Endothelial cell of umbilical vein (primary cell): ENCODE measurements at regions not wholly inside any gene's neighbourhood (a gene's known extent, or its start where the extent isn't known, plus 50 kb on each side); places are given as distances from the start of the nearest gene placed in this dataset.

Experiments
- BruUV-seq: library from RNA; stranded (reverse); fragments of 400-500 nt; replicated peaks from 2 replicates; lab custom pipeline; 2021; lab: Mats Ljungman, UMichigan
- CTCF ChIA-PET: fragments of 300-600, 350-600 bp; sonication (Branson Sonifier 250); formaldehyde crosslinking; loops from one replicate; lab custom pipeline; 2021; ENCODE audit warnings: antibody characterized with exemption, inconsistent platforms; lab: Charles Lee
- POLR2A ChIA-PET: fragments of 300-600, 350-600 bp; sonication (Branson Sonifier 250); formaldehyde crosslinking; loops from one replicate; lab custom pipeline; 2021; ENCODE audit warnings: antibody characterized with exemption, inconsistent platforms; lab: Charles Lee
- DNase-seq: peaks from one replicate; pipeline ENCODE4 v3.0.0-alpha.2; 2011; ENCODE audit warnings: low read depth, low spot score
- FAIRE-seq: peaks from 2 replicates; lab custom pipeline; 2011; peaks lifted over from hg19 to GRCh38; lab: Jason Lieb, UNC
- H2AFZ ChIP-seq: 2 replicates; pipeline ENCODE4 v1.6.0; 2012; ENCODE audit warnings: low read depth, low read length, control low read depth, inconsistent platforms
- H3K27ac ChIP-seq: 2 replicates; pipeline ENCODE4 v1.5.1; 2011; ENCODE audit warnings: low read depth, mild to moderate bottlenecking, control low read depth, low read length, moderate library complexity; ENCODE audit not compliant: insufficient read depth
- H3K27me3 ChIP-seq, 2 experiments: 2 replicates each; pipeline versions ENCODE4 v1.6.0 to v1.6.1; 2011; ENCODE audit warnings: low read length in 2 of 2, mixed read lengths in 1 of 2; ENCODE audit not compliant: control insufficient read depth in 2 of 2, insufficient read depth in 2 of 2
- H3K36me3 ChIP-seq, 2 experiments: 2 replicates in 1 of 2; 3 replicates in 1 of 2; pipeline ENCODE4 v1.5.1; 2011; ENCODE audit warnings: low read length in 2 of 2, mild to moderate bottlenecking in 1 of 2, moderate library complexity in 1 of 2; ENCODE audit not compliant: control insufficient read depth in 2 of 2, insufficient read depth in 2 of 2; ENCODE audit errors: extremely low read depth in 1 of 2
- H3K4me1 ChIP-seq: 3 replicates; pipeline ENCODE4 v1.5.1; 2011; ENCODE audit warnings: mild to moderate bottlenecking, low read length; ENCODE audit not compliant: control insufficient read depth, insufficient read depth; ENCODE audit errors: extremely low read depth
- H3K4me2 ChIP-seq: 2 replicates; pipeline ENCODE4 v1.6.1; 2011; ENCODE audit warnings: low read length, control low read depth, mixed read lengths; ENCODE audit not compliant: insufficient read depth
- H3K4me3 ChIP-seq, 3 experiments: fragments of 200-600 bp in 1 of 3; sonication (generic), shearing (Covaris generic) in 1 of 3; replicated peaks in 1 of 3; 2 replicates each; pipeline ENCODE4 v1.5.1; 2011 to 2016; ENCODE audit warnings: control low read depth in 3 of 3, low read length in 3 of 3, mild to moderate bottlenecking in 2 of 3, inconsistent platforms in 1 of 3, low read depth in 1 of 3, moderate library complexity in 1 of 3; ENCODE audit not compliant: insufficient read depth in 1 of 3
- H3K79me2 ChIP-seq: 2 replicates; pipeline ENCODE4 v1.6.0; 2012; ENCODE audit warnings: low read length, inconsistent platforms; ENCODE audit not compliant: control insufficient read depth, insufficient read depth
- H3K9ac ChIP-seq: replicated peaks from 2 replicates; pipeline ENCODE3; 2011; ENCODE audit warnings: low read length, control low read depth; ENCODE audit not compliant: insufficient read depth; ENCODE audit errors: extremely low read depth
- H3K9me1 ChIP-seq: replicated peaks from 3 replicates; pipeline ENCODE4 v1.6.0; 2011; ENCODE audit warnings: mild to moderate bottlenecking, low read length; ENCODE audit not compliant: control insufficient read depth, insufficient read depth; ENCODE audit errors: extremely low read depth
- H3K9me3 ChIP-seq: replicated peaks from 2 replicates; pipeline ENCODE4 v1.5.1; 2012; ENCODE audit warnings: low read length, inconsistent platforms; ENCODE audit not compliant: control insufficient read depth, insufficient read depth
- H4K20me1 ChIP-seq: replicated peaks from 2 replicates; pipeline ENCODE3; 2011; ENCODE audit warnings: mild to moderate bottlenecking, low read length; ENCODE audit not compliant: control insufficient read depth, insufficient read depth; ENCODE audit errors: extremely low read depth
- CTCF ChIP-seq, 2 donors: IDR thresholded peaks; 1 replicate in 1 of 2; 2 replicates in 1 of 2; pipeline ENCODE4 v1.5.1; 2011; ENCODE audit warnings: low read length in 2 of 2, mild to moderate bottlenecking in 2 of 2, moderate library complexity in 2 of 2, control low read depth in 1 of 2, inconsistent platforms in 1 of 2, low read depth in 1 of 2; ENCODE audit not compliant: insufficient read depth in 1 of 2; ENCODE audit errors: extremely low read depth in 1 of 2
- EZH2 ChIP-seq: IDR thresholded peaks from 2 replicates; pipeline ENCODE4 v1.6.1; 2012; ENCODE audit warnings: borderline replicate concordance, low read depth, mild to moderate bottlenecking, moderate library complexity, low read length, inconsistent platforms; ENCODE audit not compliant: severe bottlenecking
- FOS ChIP-seq: IDR thresholded peaks from 2 replicates; pipeline ENCODE4 v1.6.1; 2011; ENCODE audit warnings: mild to moderate bottlenecking, low read length, moderate library complexity, borderline replicate concordance; ENCODE audit not compliant: insufficient read depth
- GATA2 ChIP-seq: IDR thresholded peaks from 2 replicates; pipeline ENCODE4 v1.7.0; 2011; ENCODE audit warnings: low read depth, mild to moderate bottlenecking, moderate library complexity, mixed read lengths, low read length; ENCODE audit not compliant: insufficient read length, insufficient read depth
- JUN ChIP-seq: IDR thresholded peaks from 2 replicates; pipeline ENCODE4 v1.6.1; 2011; ENCODE audit warnings: borderline replicate concordance, low read depth; ENCODE audit not compliant: insufficient read length, insufficient read depth
- MAX ChIP-seq: IDR thresholded peaks from 2 replicates; pipeline ENCODE4 v1.6.1; 2011; ENCODE audit not compliant: insufficient read depth, insufficient read length
- MYC ChIP-seq: IDR thresholded peaks from one replicate; pipeline ENCODE4 v1.6.1; 2011; ENCODE audit warnings: mild to moderate bottlenecking, low read depth, low read length
- POLR2A ChIP-seq: IDR thresholded peaks from 2 replicates; pipeline ENCODE4 v1.6.1; 2012; ENCODE audit warnings: low read depth, mild to moderate bottlenecking, control low read depth, low read length
- POLR2AphosphoS5 ChIP-seq: IDR thresholded peaks from 2 replicates; pipeline ENCODE4 v1.6.1; 2012; ENCODE audit warnings: low read depth, mild to moderate bottlenecking, control low read depth, low read length, moderate library complexity; ENCODE audit not compliant: insufficient read depth
- dilution Hi-C: fragments of 300-500 bp; cut with MboI; formaldehyde crosslinking; loops from one replicate; pipeline ENCODE4 v1.15.0; 2019; ENCODE audit warnings: low sequenced_read_pairs; ENCODE audit not compliant: extremely low pct_ligation_motif_present
- intact Hi-C: fragments of 100-400 bp; cut with micrococcal nuclease; formaldehyde crosslinking; loops from one replicate; pipeline ENCODE4 v1.10.0; 2022

- Histone ChIP-seq H4K20me1 (no peaks in the 10 kb centered on the region), H3K9me1 (no peaks in the 10 kb centered on the region), H3K4me1 (no peaks in the 10 kb centered on the region), H3K27me3 (no peaks in the 10 kb centered on the region), H3K4me3 (no peak overlapping the region), H2AFZ (no peak overlapping the region), H3K27ac (no peak overlapping the region), H3K79me2 (no peaks in the 10 kb centered on the region), H3K36me3 (no peaks in the 10 kb centered on the region), H3K4me2 (no peak overlapping the region), H3K9me3 (no peaks in the 10 kb centered on the region), H3K9ac (no peak overlapping the region)
- no peak for FAIRE-seq
- no TSS peak for BruUV-seq
- no peak for DNase-seq
- TF ChIP-seq JUN (no peak), GATA2 (no peak), EZH2 (no peak), MYC (no peak), POLR2AphosphoS5 (no peak), MAX (no peak), POLR2A (no peak), CTCF (IDR thresholded peaks at IDR 0.05; ENCODE audit: extremely low read depth in 1 of 2, insufficient read depth in 1 of 2, low read depth in 1 of 2, low read length in 2 of 2) (no peak), FOS (no peak)
- dilution Hi-C loops (no loop called here), intact Hi-C loops (no loop called here)
- POLR2A ChIA-PET = no interaction called here
- CTCF ChIA-PET = no interaction called here
These were observed 548.1 kb downstream of the ADCYAP1 start for GRCh38 chr18:1452821-1453220.
